Endothelial cell of umbilical vein (primary cell): ENCODE measurements at regions not wholly inside any gene's neighbourhood (a gene's known extent, or its start where the extent isn't known, plus 50 kb on each side); places are given as distances from the start of the nearest gene placed in this dataset.
A peak's percentile ranks its signal among the peaks of the same experiment; 100 is the strongest.

Experiments
- BruUV-seq: library from RNA; stranded (reverse); fragments of 400-500 nt; replicated peaks from 2 replicates; lab custom pipeline; 2021; lab: Mats Ljungman, UMichigan
- CTCF ChIA-PET: fragments of 300-600, 350-600 bp; sonication (Branson Sonifier 250); formaldehyde crosslinking; loops from one replicate; lab custom pipeline; 2021; ENCODE audit warnings: antibody characterized with exemption, inconsistent platforms; lab: Charles Lee
- POLR2A ChIA-PET: fragments of 300-600, 350-600 bp; sonication (Branson Sonifier 250); formaldehyde crosslinking; loops from one replicate; lab custom pipeline; 2021; ENCODE audit warnings: antibody characterized with exemption, inconsistent platforms; lab: Charles Lee
- DNase-seq: peaks from one replicate; pipeline ENCODE4 v3.0.0-alpha.2; 2011; ENCODE audit warnings: low read depth, low spot score
- FAIRE-seq: peaks from 2 replicates; lab custom pipeline; 2011; peaks lifted over from hg19 to GRCh38; lab: Jason Lieb, UNC
- H2AFZ ChIP-seq: 2 replicates; pipeline ENCODE4 v1.6.0; 2012; ENCODE audit warnings: low read depth, low read length, control low read depth, inconsistent platforms
- H3K27ac ChIP-seq: 2 replicates; pipeline ENCODE4 v1.5.1; 2011; ENCODE audit warnings: low read depth, mild to moderate bottlenecking, control low read depth, low read length, moderate library complexity; ENCODE audit not compliant: insufficient read depth
- H3K27me3 ChIP-seq, 2 experiments: 2 replicates each; pipeline versions ENCODE4 v1.6.0 to v1.6.1; 2011; ENCODE audit warnings: low read length in 2 of 2, mixed read lengths in 1 of 2; ENCODE audit not compliant: control insufficient read depth in 2 of 2, insufficient read depth in 2 of 2
- H3K36me3 ChIP-seq, 2 experiments: 2 replicates in 1 of 2; 3 replicates in 1 of 2; pipeline ENCODE4 v1.5.1; 2011; ENCODE audit warnings: low read length in 2 of 2, mild to moderate bottlenecking in 1 of 2, moderate library complexity in 1 of 2; ENCODE audit not compliant: control insufficient read depth in 2 of 2, insufficient read depth in 2 of 2; ENCODE audit errors: extremely low read depth in 1 of 2
- H3K4me1 ChIP-seq: 3 replicates; pipeline ENCODE4 v1.5.1; 2011; ENCODE audit warnings: mild to moderate bottlenecking, low read length; ENCODE audit not compliant: control insufficient read depth, insufficient read depth; ENCODE audit errors: extremely low read depth
- H3K4me2 ChIP-seq: 2 replicates; pipeline ENCODE4 v1.6.1; 2011; ENCODE audit warnings: low read length, control low read depth, mixed read lengths; ENCODE audit not compliant: insufficient read depth
- H3K4me3 ChIP-seq, 3 experiments: fragments of 200-600 bp in 1 of 3; sonication (generic), shearing (Covaris generic) in 1 of 3; replicated peaks in 1 of 3; 2 replicates each; pipeline ENCODE4 v1.5.1; 2011 to 2016; ENCODE audit warnings: control low read depth in 3 of 3, low read length in 3 of 3, mild to moderate bottlenecking in 2 of 3, inconsistent platforms in 1 of 3, low read depth in 1 of 3, moderate library complexity in 1 of 3; ENCODE audit not compliant: insufficient read depth in 1 of 3
- H3K79me2 ChIP-seq: 2 replicates; pipeline ENCODE4 v1.6.0; 2012; ENCODE audit warnings: low read length, inconsistent platforms; ENCODE audit not compliant: control insufficient read depth, insufficient read depth
- H3K9ac ChIP-seq: replicated peaks from 2 replicates; pipeline ENCODE3; 2011; ENCODE audit warnings: low read length, control low read depth; ENCODE audit not compliant: insufficient read depth; ENCODE audit errors: extremely low read depth
- H3K9me1 ChIP-seq: replicated peaks from 3 replicates; pipeline ENCODE4 v1.6.0; 2011; ENCODE audit warnings: mild to moderate bottlenecking, low read length; ENCODE audit not compliant: control insufficient read depth, insufficient read depth; ENCODE audit errors: extremely low read depth
- H3K9me3 ChIP-seq: replicated peaks from 2 replicates; pipeline ENCODE4 v1.5.1; 2012; ENCODE audit warnings: low read length, inconsistent platforms; ENCODE audit not compliant: control insufficient read depth, insufficient read depth
- H4K20me1 ChIP-seq: replicated peaks from 2 replicates; pipeline ENCODE3; 2011; ENCODE audit warnings: mild to moderate bottlenecking, low read length; ENCODE audit not compliant: control insufficient read depth, insufficient read depth; ENCODE audit errors: extremely low read depth
- CTCF ChIP-seq, 2 donors: IDR thresholded peaks; 1 replicate in 1 of 2; 2 replicates in 1 of 2; pipeline ENCODE4 v1.5.1; 2011; ENCODE audit warnings: low read length in 2 of 2, mild to moderate bottlenecking in 2 of 2, moderate library complexity in 2 of 2, control low read depth in 1 of 2, inconsistent platforms in 1 of 2, low read depth in 1 of 2; ENCODE audit not compliant: insufficient read depth in 1 of 2; ENCODE audit errors: extremely low read depth in 1 of 2
- EZH2 ChIP-seq: IDR thresholded peaks from 2 replicates; pipeline ENCODE4 v1.6.1; 2012; ENCODE audit warnings: borderline replicate concordance, low read depth, mild to moderate bottlenecking, moderate library complexity, low read length, inconsistent platforms; ENCODE audit not compliant: severe bottlenecking
- FOS ChIP-seq: IDR thresholded peaks from 2 replicates; pipeline ENCODE4 v1.6.1; 2011; ENCODE audit warnings: mild to moderate bottlenecking, low read length, moderate library complexity, borderline replicate concordance; ENCODE audit not compliant: insufficient read depth
- GATA2 ChIP-seq: IDR thresholded peaks from 2 replicates; pipeline ENCODE4 v1.7.0; 2011; ENCODE audit warnings: low read depth, mild to moderate bottlenecking, moderate library complexity, mixed read lengths, low read length; ENCODE audit not compliant: insufficient read length, insufficient read depth
- JUN ChIP-seq: IDR thresholded peaks from 2 replicates; pipeline ENCODE4 v1.6.1; 2011; ENCODE audit warnings: borderline replicate concordance, low read depth; ENCODE audit not compliant: insufficient read length, insufficient read depth
- MYC ChIP-seq: IDR thresholded peaks from one replicate; pipeline ENCODE4 v1.6.1; 2011; ENCODE audit warnings: mild to moderate bottlenecking, low read depth, low read length
- POLR2A ChIP-seq: IDR thresholded peaks from 2 replicates; pipeline ENCODE4 v1.6.1; 2012; ENCODE audit warnings: low read depth, mild to moderate bottlenecking, control low read depth, low read length
- POLR2AphosphoS5 ChIP-seq: IDR thresholded peaks from 2 replicates; pipeline ENCODE4 v1.6.1; 2012; ENCODE audit warnings: low read depth, mild to moderate bottlenecking, control low read depth, low read length, moderate library complexity; ENCODE audit not compliant: insufficient read depth
- dilution Hi-C: fragments of 300-500 bp; cut with MboI; formaldehyde crosslinking; loops from one replicate; pipeline ENCODE4 v1.15.0; 2019; ENCODE audit warnings: low sequenced_read_pairs; ENCODE audit not compliant: extremely low pct_ligation_motif_present
- intact Hi-C: fragments of 100-400 bp; cut with micrococcal nuclease; formaldehyde crosslinking; loops from one replicate; pipeline ENCODE4 v1.10.0; 2022
- TF ChIP-seq, protein P1 (sequence below): IDR thresholded peaks from 2 replicates; pipeline ENCODE4 v1.6.1; 2011; ENCODE audit not compliant: insufficient read depth, insufficient read length

DNA sequence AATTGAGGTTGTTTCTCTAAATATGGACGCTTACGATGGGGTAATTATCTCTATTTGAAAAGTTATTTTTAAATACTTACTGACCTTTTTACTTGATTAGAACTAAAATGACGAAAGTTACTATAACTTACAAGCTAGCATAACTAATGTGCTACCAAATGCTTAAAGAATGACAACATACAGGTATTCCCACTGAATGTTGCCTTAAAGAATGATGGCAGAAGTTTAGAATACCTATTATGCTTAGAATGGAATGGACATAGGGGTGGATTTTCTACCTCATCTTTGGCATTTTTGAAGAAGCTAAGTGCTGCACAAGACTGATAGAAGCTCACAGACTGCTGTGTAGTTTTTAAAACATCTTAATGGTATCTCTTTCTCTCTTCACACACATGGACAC is 284.8 kb downstream of the THBS2 start:
- Histone ChIP-seq H3K9me1 (no peaks in the 10 kb centered on the region), H4K20me1 (no peaks in the 10 kb centered on the region), H3K9ac (no peak overlapping the region), H3K4me3 (no peak overlapping the region), H2AFZ (no peak overlapping the region), H3K27ac (no peak overlapping the region), H3K4me1 (no peaks in the 10 kb centered on the region), H3K4me2 (no peak overlapping the region), H3K36me3 (no peaks in the 10 kb centered on the region), H3K79me2 (no peaks in the 10 kb centered on the region), H3K9me3 (no peaks in the 10 kb centered on the region), H3K27me3 (no peaks in the 10 kb centered on the region)
- no TSS peak for BruUV-seq
- ChIA-PET POLR2A (no interaction called here), CTCF (no interaction called here)
- dilution Hi-C loops: no loop called here
- FAIRE-seq (no peak), DNase-seq (no peak)
- TF ChIP-seq FOS (no peak), MYC (no peak), CTCF (IDR thresholded peaks at IDR 0.05; ENCODE audit: extremely low read depth in 1 of 2, insufficient read depth in 1 of 2, low read depth in 1 of 2, low read length in 2 of 2) (no peak)
- TF ChIP-seq, protein P1, sequence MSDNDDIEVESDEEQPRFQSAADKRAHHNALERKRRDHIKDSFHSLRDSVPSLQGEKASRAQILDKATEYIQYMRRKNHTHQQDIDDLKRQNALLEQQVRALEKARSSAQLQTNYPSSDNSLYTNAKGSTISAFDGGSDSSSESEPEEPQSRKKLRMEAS: no peak
- intact Hi-C loops: no loop called here

DNA sequence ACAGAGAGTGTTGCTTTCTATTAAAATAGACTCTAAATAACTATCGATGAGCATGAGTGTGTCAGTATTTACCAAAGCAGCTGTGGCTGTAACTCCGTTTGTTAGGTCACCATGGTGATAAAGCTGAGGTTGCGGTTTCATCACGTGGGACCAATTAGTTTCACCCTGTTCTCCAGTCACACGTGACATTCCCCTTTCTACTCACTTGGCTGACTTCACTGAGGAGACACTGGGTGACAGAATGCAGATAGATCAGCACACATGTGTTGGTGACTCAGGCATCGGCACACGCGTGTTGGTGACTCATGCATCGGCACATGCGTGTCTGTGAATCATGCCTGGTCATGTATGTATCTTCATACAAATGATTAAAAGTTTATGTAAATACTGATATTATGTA is 285.4 kb downstream of the THBS2 start:
- intact Hi-C loops: no loop called here
- CTCF ChIA-PET: no interaction called here

More for the DNA sequence above, 285.4 kb downstream of the THBS2 start:
- Histone ChIP-seq H3K4me1 (no peaks in the 10 kb centered on the region), H3K4me3 (no peak overlapping the region), H3K79me2 (no peaks in the 10 kb centered on the region), H3K9me3 (no peaks in the 10 kb centered on the region), H3K27ac (no peak overlapping the region), H3K27me3 (no peaks in the 10 kb centered on the region), H2AFZ (no peak overlapping the region), H3K9me1 (no peaks in the 10 kb centered on the region), H3K4me2 (no peak overlapping the region), H3K36me3 (no peaks in the 10 kb centered on the region), H3K9ac (no peak overlapping the region), H4K20me1 (no peaks in the 10 kb centered on the region)
- no peak for FAIRE-seq
- POLR2A ChIA-PET: no interaction called here
- no peak for DNase-seq
- BruUV-seq: no TSS peak
- TF ChIP-seq JUN (peak; percentile 32), POLR2A (no peak), EZH2 (no peak), GATA2 (no peak), POLR2AphosphoS5 (no peak), FOS (no peak)
- TF ChIP-seq, protein P1: no peak
- dilution Hi-C loops: no loop called here
